ENCODE measurements at regions not wholly inside any gene's neighbourhood (a gene's known extent, or its start where the extent isn't known, plus 50 kb on each side); places are given as distances from the start of the nearest gene placed in this dataset.

GRCh38 chr7:125636320-125636962, 706.8 kb upstream of the POT1 start:
- no peak for TF ChIP-seq POLR2A (IDR thresholded peaks at IDR 0.05)
- no peak for TF ChIP-seq CTCF (IDR thresholded peaks at IDR 0.05)
- TF ChIP-seq POLR2AphosphoS5 (IDR thresholded peaks at IDR 0.05) = no peak

Measured in prostate gland (tissue), 2 donors.